ENCODE measurements at regions not wholly inside any gene's neighbourhood (a gene's known extent, or its start where the extent isn't known, plus 50 kb on each side); places are given as distances from the start of the nearest gene placed in this dataset.
"Not testable (repeated sequence)": the region's sequence is repeated elsewhere in the genome, so short reads cannot be mapped to it uniquely, and the experiment has no call there.

DNA sequence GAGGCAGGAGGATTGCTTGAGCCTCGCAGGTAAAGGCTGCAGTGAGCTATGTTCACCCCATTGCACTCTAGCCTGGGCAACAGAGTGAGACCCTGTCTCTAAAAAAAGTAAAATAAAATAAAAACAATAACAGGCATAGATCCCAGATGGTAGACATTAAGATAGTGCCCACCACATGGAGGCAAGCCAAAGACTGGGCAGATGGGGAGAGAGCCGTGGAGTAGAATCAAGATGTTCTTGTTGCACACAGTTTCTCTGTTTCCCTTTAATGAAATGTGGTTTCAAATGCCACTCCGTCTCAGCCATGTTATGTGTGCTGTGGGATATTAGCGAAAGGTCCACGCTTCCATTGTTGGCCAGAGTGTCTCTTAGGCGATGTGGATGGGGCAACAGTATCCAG, 63.8 kb upstream of the TBL1X start:
- Histone ChIP-seq H3K4me1 (replicated peaks in 1 of 2) (no peaks in the 10 kb centered on the region), H3K9me3 (replicated peaks in 1 of 3) (no peaks in the 10 kb centered on the region), H3K36me3 (replicated peaks in 1 of 2) (no peaks in the 10 kb centered on the region), H3K27ac (no peak overlapping the region), H3K27me3 (no peaks in the 10 kb centered on the region), H3K4me3 (no peak overlapping the region)
- WGBS, 4 donors = 84 to 96% (median 94%) methylated on average over 6 of the region's 6 CpGs
- intact Hi-C loops (cut with DNase I) = no loop called here
- DNase-seq = no peak
- no peak for TF ChIP-seq POLR2A (IDR thresholded peaks at IDR 0.05)
- no peak for TF ChIP-seq CTCF (IDR thresholded peaks at IDR 0.05)

DNA sequence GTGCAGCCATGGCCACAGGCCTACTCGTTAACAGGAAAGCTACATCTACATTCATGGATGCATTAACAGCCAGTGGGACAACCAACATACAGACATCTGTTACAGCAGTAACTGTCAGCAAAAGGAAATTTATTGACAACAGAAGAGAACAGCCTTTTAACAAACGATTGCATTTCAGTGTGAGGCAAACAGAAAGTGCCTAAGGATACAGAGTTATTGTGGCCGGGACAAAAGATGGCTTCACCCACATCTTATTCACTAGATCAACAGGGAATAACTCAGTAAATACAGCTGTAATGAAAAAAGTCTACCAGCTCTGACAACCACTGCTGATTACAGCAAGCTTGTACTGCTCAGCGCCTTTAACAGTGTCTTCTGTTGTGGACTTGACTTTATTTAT, 61.5 kb upstream of the TBL1X start:
- Histone ChIP-seq H3K36me3 (replicated peaks in 1 of 2) (no peaks in the 10 kb centered on the region), H3K27me3 (no peaks in the 10 kb centered on the region), H3K4me3 (no peak overlapping the region), H3K9me3 (replicated peaks in 1 of 3) (no peaks in the 10 kb centered on the region), H3K27ac (no peak overlapping the region), H3K4me1 (replicated peaks in 1 of 2) (no peaks in the 10 kb centered on the region)
- WGBS, 4 donors = 67 to 77% (median 70%) methylated on average over 3 to 4 of the region's 4 CpGs
- no peak for TF ChIP-seq CTCF (IDR thresholded peaks at IDR 0.05)
- no peak for TF ChIP-seq POLR2A (IDR thresholded peaks at IDR 0.05)
- intact Hi-C loops (cut with DNase I) = no loop called here
- DNase-seq = no peak

GRCh38 chrX:9405635-9406034, 59.2 kb upstream of the TBL1X start:
- intact Hi-C loops (cut with DNase I); H3K4me1 ChIP-seq (replicated peaks in 1 of 2); H3K27ac ChIP-seq; H3K36me3 ChIP-seq (replicated peaks in 1 of 2); H3K27me3 ChIP-seq; H3K4me3 ChIP-seq; H3K9me3 ChIP-seq (replicated peaks in 1 of 3): not testable (repeated sequence)
- 80 to 88% (median 86%) methylated on average over 8 to 9 of the region's 9 CpGs for WGBS, 4 donors
- peak in 5 of 7 donors; percentile 15 to 54 (median 27) for DNase-seq

DNA sequence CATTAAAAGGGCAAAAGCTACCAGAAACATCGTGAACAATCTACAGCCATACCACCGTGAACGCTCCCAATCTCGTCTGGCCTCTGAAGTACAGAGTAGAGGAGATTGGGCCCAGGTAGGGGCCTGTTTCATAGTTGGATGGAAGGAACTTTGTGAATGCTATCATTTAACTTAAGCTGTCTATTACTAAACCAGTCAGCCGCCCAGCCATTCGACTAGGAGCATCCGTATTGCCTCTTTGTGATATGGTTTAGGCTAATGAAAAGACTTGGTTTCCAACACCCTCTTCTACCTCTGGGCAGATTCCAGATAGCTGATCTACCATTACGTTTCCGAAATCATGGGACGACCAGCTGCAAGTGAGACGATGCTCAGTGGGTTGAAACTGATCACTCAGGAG, 54.0 kb upstream of the TBL1X start:
- intact Hi-C loops (cut with DNase I); DNase-seq; H3K4me1 ChIP-seq (replicated peaks in 1 of 2); H3K27ac ChIP-seq; H3K27me3 ChIP-seq; H3K36me3 ChIP-seq (replicated peaks in 1 of 2); H3K4me3 ChIP-seq; H3K9me3 ChIP-seq (replicated peaks in 1 of 3): not testable (repeated sequence)
- WGBS, 4 donors = 87 to 97% (median 91%) methylated on average over 3 to 4 of the region's 11 CpGs

DNA sequence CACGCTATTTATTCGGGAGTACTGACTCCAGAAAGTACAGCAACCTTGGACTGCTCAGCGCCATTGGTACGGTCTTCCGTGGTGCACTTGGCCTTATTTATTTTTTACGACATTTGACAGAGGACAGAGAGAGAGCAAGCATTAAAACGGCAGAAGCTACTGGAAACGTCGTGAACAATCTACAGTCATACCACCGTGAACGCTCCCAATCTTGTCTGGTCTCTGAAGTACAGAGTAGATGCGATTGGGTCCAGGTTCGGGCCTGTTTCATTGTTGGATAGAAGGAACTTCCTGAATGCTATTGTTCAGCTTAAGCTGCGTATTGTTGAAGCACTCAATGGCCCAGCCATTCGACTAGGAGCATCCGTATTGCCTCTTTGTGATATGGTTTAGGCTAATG, 53.2 kb upstream of the TBL1X start:
- H3K27me3 ChIP-seq; H3K27ac ChIP-seq; H3K4me3 ChIP-seq; H3K4me1 ChIP-seq (replicated peaks in 1 of 2); intact Hi-C loops (cut with DNase I); H3K36me3 ChIP-seq (replicated peaks in 1 of 2); H3K9me3 ChIP-seq (replicated peaks in 1 of 3): not testable (repeated sequence)
- WGBS, 4 donors = 85 to 89% (median 87%) methylated on average over 16 of the region's 16 CpGs
- peak in 2 of 7 donors; percentile 28 to 54 for DNase-seq

DNA sequence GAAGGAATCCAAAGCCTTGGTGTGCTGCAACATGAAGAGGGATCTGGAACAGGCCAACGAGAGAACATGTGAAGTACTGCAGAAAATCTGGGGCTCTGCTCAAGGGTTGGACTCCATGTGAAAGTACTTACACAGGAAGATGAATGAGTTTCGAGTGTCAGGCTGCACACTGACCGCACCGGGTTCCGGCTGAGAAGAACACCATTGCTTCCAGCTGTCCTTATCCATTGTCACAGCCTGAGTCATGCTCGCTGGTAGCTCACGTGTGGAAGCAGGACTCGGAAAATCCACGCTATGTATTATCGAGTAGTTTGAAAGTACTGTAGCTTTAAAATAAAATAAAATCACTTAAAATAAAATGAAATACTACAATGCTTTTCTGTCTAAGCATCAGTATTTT, 50.4 kb upstream of the TBL1X start:
- TF ChIP-seq POLR2A (IDR thresholded peaks at IDR 0.05) = no peak
- DNase-seq = no peak
- H3K36me3 ChIP-seq (replicated peaks in 1 of 2) = no peaks in the 10 kb centered on the region
- WGBS, 4 donors = 83 to 93% (median 93%) methylated on average over 10 of the region's 10 CpGs
- H3K27me3 ChIP-seq = no peaks in the 10 kb centered on the region
- no peaks in the 10 kb centered on the region for H3K4me1 ChIP-seq (replicated peaks in 1 of 2)
- no peak overlapping the region for H3K27ac ChIP-seq
- no peaks in the 10 kb centered on the region for H3K9me3 ChIP-seq (replicated peaks in 1 of 3)
- intact Hi-C loops (cut with DNase I) = no loop called here
- H3K4me3 ChIP-seq = no peak overlapping the region

Small RNA genes lying in the stretch of these regions (small RNA-seq; reads per million reads assigned to genes)
- gene AC119618.1 = 0 reads per million in 2 donors
- gene RNA5SP499 = 0 reads per million in 2 donors

Data from adrenal gland (tissue), 9 donors.